Suprapubic skin (tissue), 4 donors: ENCODE measurements at regions not wholly inside any gene's neighbourhood (a gene's known extent, or its start where the extent isn't known, plus 50 kb on each side); places are given as distances from the start of the nearest gene placed in this dataset.

Experiments
- EP300 ChIP-seq: sonication (generic); formaldehyde crosslinking; IDR thresholded peaks from one replicate; pipeline ENCODE4 v1.6.1; 2017; ENCODE audit warnings: antibody characterized with exemption
- POLR2A ChIP-seq, 2 donors: fragments of 450-650 bp; IDR thresholded peaks; one replicate each; pipeline ENCODE4 v1.6.1; 2017; ENCODE audit warnings: antibody characterized with exemption in 2 of 2, mild to moderate bottlenecking in 2 of 2, moderate library complexity in 2 of 2
- POLR2AphosphoS5 ChIP-seq, 3 donors: sonication (generic); formaldehyde crosslinking; IDR thresholded peaks; one replicate each; pipeline ENCODE4 v1.6.1; 2017; ENCODE audit warnings: antibody characterized with exemption in 3 of 3
- TF ChIP-seq, protein P1 (sequence below), 2 donors: fragments of 200-600 bp in 1 of 2; fragments of 450-650 bp in 1 of 2; sonication (generic) in 1 of 2; IDR thresholded peaks; one replicate each; pipeline ENCODE4 v1.5.1; 2016 to 2019; ENCODE audit warnings: antibody characterized with exemption in 2 of 2, mild to moderate bottlenecking in 1 of 2, moderate library complexity in 1 of 2

DNA sequence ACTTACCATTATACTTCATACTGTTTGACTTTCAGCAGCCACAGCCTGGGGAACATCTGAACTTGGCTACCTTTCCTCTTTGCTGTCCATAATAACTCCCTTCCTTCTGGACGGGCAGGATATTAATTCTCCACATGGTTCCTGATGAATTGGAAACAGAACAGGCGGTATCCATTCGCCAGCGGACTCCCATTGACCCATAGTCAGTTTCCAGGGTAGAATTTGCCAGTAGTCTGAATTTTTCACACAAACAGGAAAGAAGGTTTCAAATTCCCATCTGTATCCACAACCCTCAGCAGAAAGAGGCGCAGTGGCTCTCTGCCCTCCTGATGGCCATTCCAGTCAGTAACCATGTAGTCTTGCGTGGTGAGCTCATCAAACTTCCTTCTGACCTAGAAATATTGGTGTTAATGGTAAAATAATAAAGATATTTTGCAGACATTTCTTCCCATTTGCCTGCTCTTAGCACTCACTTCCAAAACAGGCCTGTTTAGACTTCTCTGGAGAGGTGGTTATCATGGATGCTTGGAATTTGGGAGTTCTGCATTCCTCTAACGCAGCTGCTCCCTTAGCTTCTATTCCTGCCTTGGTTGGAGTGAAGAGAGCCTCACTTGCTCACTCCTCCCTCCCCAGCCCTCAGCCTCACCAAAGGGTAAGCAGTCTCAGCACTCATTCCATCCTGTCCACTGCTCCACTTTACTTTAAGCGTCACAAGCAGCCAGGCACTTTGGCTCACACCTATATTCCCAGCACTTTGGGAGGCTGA lies 75.0 kb upstream of the OXGR1 start:
- TF ChIP-seq, protein P1, sequence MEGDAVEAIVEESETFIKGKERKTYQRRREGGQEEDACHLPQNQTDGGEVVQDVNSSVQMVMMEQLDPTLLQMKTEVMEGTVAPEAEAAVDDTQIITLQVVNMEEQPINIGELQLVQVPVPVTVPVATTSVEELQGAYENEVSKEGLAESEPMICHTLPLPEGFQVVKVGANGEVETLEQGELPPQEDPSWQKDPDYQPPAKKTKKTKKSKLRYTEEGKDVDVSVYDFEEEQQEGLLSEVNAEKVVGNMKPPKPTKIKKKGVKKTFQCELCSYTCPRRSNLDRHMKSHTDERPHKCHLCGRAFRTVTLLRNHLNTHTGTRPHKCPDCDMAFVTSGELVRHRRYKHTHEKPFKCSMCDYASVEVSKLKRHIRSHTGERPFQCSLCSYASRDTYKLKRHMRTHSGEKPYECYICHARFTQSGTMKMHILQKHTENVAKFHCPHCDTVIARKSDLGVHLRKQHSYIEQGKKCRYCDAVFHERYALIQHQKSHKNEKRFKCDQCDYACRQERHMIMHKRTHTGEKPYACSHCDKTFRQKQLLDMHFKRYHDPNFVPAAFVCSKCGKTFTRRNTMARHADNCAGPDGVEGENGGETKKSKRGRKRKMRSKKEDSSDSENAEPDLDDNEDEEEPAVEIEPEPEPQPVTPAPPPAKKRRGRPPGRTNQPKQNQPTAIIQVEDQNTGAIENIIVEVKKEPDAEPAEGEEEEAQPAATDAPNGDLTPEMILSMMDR (IDR thresholded peaks at IDR 0.05), result no peak
- TF ChIP-seq POLR2AphosphoS5 (IDR thresholded peaks at IDR 0.05), result no peak
- no peak for TF ChIP-seq POLR2A (IDR thresholded peaks at IDR 0.05)
- no peak for TF ChIP-seq EP300
